Liver (tissue), 8 donors: ENCODE measurements at regions not wholly inside any gene's neighbourhood (a gene's known extent, or its start where the extent isn't known, plus 50 kb on each side); places are given as distances from the start of the nearest gene placed in this dataset.

Source experiments
- DNase-seq: peaks from one replicate; pipeline ENCODE4 v3.0.0-alpha.2; 2017; ENCODE audit warnings: low spot score
- H3K27ac ChIP-seq, 2 donors: one replicate each; pipeline ENCODE4 v1.7.0; 2013; ENCODE audit warnings: inconsistent platforms in 2 of 2, low read length in 2 of 2, control low read depth in 1 of 2, low read depth in 1 of 2, mild to moderate bottlenecking in 1 of 2
- H3K27me3 ChIP-seq, 4 donors: one replicate each; pipeline versions ENCODE4 v1.6.1 to v1.7.0; 2013; ENCODE audit warnings: low read length in 3 of 4, inconsistent platforms in 1 of 4, mild to moderate bottlenecking in 1 of 4, moderate library complexity in 1 of 4; ENCODE audit not compliant: control insufficient read depth in 4 of 4, insufficient read depth in 4 of 4
- H3K36me3 ChIP-seq, 4 donors: one replicate each; pipeline versions ENCODE4 v1.6.1 to v1.7.0; 2013; ENCODE audit warnings: low read length in 3 of 4, mild to moderate bottlenecking in 3 of 4, low read depth in 1 of 4, moderate library complexity in 1 of 4; ENCODE audit not compliant: control insufficient read depth in 4 of 4, insufficient read depth in 3 of 4
- H3K4me1 ChIP-seq, 4 donors: one replicate each; pipeline versions ENCODE4 v1.6.1 to v1.7.0; 2013; ENCODE audit warnings: low read length in 3 of 4, mild to moderate bottlenecking in 3 of 4, moderate library complexity in 1 of 4; ENCODE audit not compliant: control insufficient read depth in 4 of 4, insufficient read depth in 4 of 4
- H3K4me3 ChIP-seq, 3 donors: one replicate each; pipeline versions ENCODE4 v1.6.1 to v1.7.0; 2013; ENCODE audit warnings: low read length in 3 of 3, control low read depth in 1 of 3, low read depth in 1 of 3, mild to moderate bottlenecking in 1 of 3
- H3K9ac ChIP-seq, 2 donors: one replicate each; pipeline ENCODE4 v1.7.0; 2013; ENCODE audit warnings: low read length in 2 of 2, mild to moderate bottlenecking in 2 of 2, moderate library complexity in 2 of 2, control low read depth in 1 of 2, low read depth in 1 of 2
- H3K9me3 ChIP-seq, 4 donors: one replicate each; pipeline versions ENCODE4 v1.6.1 to v1.7.0; 2013; ENCODE audit warnings: low read length in 3 of 4; ENCODE audit not compliant: control insufficient read depth in 4 of 4
- EGR1 ChIP-seq, 2 donors: IDR thresholded peaks; 2 replicates each; pipeline ENCODE4 v1.6.1; 2016 to 2018; ENCODE audit warnings: antibody characterized with exemption in 2 of 2, low read depth in 2 of 2
- FOXA1 ChIP-seq: IDR thresholded peaks from 2 replicates; pipeline ENCODE4 v1.6.1; 2016; ENCODE audit warnings: antibody characterized with exemption
- FOXA2 ChIP-seq: IDR thresholded peaks from 2 replicates; pipeline ENCODE4 v1.6.1; 2016; ENCODE audit warnings: antibody characterized with exemption
- GABPA ChIP-seq, 2 donors: IDR thresholded peaks in 1 of 2; conservative IDR thresholded peaks in 1 of 2; 2 replicates each; pipeline ENCODE4 v1.6.1; 2016; ENCODE audit warnings: antibody characterized with exemption in 2 of 2, mild to moderate bottlenecking in 1 of 2, moderate library complexity in 1 of 2
- HNF4A ChIP-seq, 2 donors: conservative IDR thresholded peaks; 2 replicates each; pipeline ENCODE4 v1.6.1; 2016; ENCODE audit warnings: antibody characterized with exemption in 2 of 2, mild to moderate bottlenecking in 2 of 2
- HNF4G ChIP-seq: IDR thresholded peaks from 2 replicates; pipeline ENCODE4 v1.6.1; 2016; ENCODE audit warnings: antibody characterized with exemption
- JUND ChIP-seq, 2 donors: IDR thresholded peaks; 2 replicates each; pipeline ENCODE4 v1.6.1; 2016; ENCODE audit warnings: antibody characterized with exemption in 2 of 2
- NR2F2 ChIP-seq: IDR thresholded peaks from 2 replicates; pipeline ENCODE4 v1.6.1; 2016; ENCODE audit warnings: antibody characterized with exemption
- RAD21 ChIP-seq, 2 donors: IDR thresholded peaks; 2 replicates each; pipeline ENCODE4 v1.6.1; 2016; ENCODE audit warnings: antibody characterized with exemption in 2 of 2, mild to moderate bottlenecking in 2 of 2
- RXRA ChIP-seq, 2 donors: IDR thresholded peaks; 2 replicates each; pipeline ENCODE4 v1.6.1; 2017 to 2018; ENCODE audit warnings: antibody characterized with exemption in 2 of 2, mild to moderate bottlenecking in 1 of 2
- SP1 ChIP-seq: IDR thresholded peaks from 2 replicates; pipeline ENCODE4 v1.6.1; 2018; ENCODE audit warnings: antibody characterized with exemption, mild to moderate bottlenecking
- TAF1 ChIP-seq: conservative IDR thresholded peaks from 2 replicates; pipeline ENCODE4 v1.6.1; 2016; ENCODE audit warnings: antibody characterized with exemption, mild to moderate bottlenecking
- YY1 ChIP-seq: IDR thresholded peaks from 2 replicates; pipeline ENCODE4 v1.6.1; 2016; ENCODE audit warnings: antibody characterized with exemption, mild to moderate bottlenecking
- WGBS: extraction: QIAGEN DNeasy Blood & Tissue Kit; methylation state at CpG from one replicate; pipeline ENCODE4 v1.1.7; 2013; 5-methylcytosine and 5-hydroxymethylcytosine counted together
- TF ChIP-seq, protein P1 (sequence below): IDR thresholded peaks from 2 replicates; pipeline ENCODE4 v1.6.1; 2016; ENCODE audit warnings: antibody characterized with exemption, mild to moderate bottlenecking
- TF ChIP-seq, protein P2 (sequence below): IDR thresholded peaks from 2 replicates; pipeline ENCODE4 v1.6.1; 2016; ENCODE audit warnings: antibody characterized with exemption
- TF ChIP-seq, protein P3 (sequence below): IDR thresholded peaks from 2 replicates; pipeline ENCODE4 v1.6.1; 2016; ENCODE audit warnings: antibody characterized with exemption
- TF ChIP-seq, protein P4 (sequence below): fragments of 150-350 bp; IDR thresholded peaks from 2 replicates; pipeline ENCODE4 v1.5.1; 2017; ENCODE audit warnings: improper control_type of control experiment, low read depth, low read length; ENCODE audit not compliant: missing input control
- TF ChIP-seq, protein P5 (sequence below): IDR thresholded peaks from 2 replicates; pipeline ENCODE4 v1.6.1; 2016; ENCODE audit warnings: antibody characterized with exemption
- donor health status: healthy.
- donor health status: healthy.
- donor health status: healthy.
- donor health status: healthy.
- donor health status: healthy.

DNA sequence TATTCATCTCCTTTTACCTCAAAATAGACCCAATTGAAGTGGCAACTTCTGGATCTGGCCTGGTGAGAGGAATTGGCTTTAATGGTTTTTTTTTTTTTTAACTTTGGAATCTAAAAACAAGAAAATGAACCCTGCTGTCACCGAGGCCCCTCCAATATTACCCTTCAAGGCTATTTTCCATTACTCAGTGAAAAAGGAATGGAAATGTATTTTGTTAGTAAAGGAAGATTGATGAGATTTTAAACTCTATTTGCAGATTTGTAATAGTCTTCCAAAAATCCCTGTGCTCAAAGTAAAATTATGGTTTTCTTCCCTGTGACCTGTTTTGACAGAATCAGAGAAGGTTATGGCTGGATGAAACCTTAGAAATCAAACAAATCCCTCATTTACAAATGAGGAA lies 102.9 kb downstream of the TMEM170B start:
- 97% methylated on average over 1 of the region's 1 CpG for WGBS
- H3K9me3 ChIP-seq = no peaks in the 10 kb centered on the region
- no peak overlapping the region for H3K27ac ChIP-seq
- no peak for DNase-seq
- H3K36me3 ChIP-seq = no peaks in the 10 kb centered on the region
- peaks cover 0 to 3% (median 0%) of the 10 kb centered on the region in 4 donors for H3K4me1 ChIP-seq
- TF ChIP-seq, protein P1, sequence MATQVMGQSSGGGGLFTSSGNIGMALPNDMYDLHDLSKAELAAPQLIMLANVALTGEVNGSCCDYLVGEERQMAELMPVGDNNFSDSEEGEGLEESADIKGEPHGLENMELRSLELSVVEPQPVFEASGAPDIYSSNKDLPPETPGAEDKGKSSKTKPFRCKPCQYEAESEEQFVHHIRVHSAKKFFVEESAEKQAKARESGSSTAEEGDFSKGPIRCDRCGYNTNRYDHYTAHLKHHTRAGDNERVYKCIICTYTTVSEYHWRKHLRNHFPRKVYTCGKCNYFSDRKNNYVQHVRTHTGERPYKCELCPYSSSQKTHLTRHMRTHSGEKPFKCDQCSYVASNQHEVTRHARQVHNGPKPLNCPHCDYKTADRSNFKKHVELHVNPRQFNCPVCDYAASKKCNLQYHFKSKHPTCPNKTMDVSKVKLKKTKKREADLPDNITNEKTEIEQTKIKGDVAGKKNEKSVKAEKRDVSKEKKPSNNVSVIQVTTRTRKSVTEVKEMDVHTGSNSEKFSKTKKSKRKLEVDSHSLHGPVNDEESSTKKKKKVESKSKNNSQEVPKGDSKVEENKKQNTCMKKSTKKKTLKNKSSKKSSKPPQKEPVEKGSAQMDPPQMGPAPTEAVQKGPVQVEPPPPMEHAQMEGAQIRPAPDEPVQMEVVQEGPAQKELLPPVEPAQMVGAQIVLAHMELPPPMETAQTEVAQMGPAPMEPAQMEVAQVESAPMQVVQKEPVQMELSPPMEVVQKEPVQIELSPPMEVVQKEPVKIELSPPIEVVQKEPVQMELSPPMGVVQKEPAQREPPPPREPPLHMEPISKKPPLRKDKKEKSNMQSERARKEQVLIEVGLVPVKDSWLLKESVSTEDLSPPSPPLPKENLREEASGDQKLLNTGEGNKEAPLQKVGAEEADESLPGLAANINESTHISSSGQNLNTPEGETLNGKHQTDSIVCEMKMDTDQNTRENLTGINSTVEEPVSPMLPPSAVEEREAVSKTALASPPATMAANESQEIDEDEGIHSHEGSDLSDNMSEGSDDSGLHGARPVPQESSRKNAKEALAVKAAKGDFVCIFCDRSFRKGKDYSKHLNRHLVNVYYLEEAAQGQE = no peak
- TF ChIP-seq JUND (IDR thresholded peaks at IDR 0.05) (no peak), RXRA (IDR thresholded peaks at IDR 0.05) (no peak), FOXA2 (no peak), SP1 (no peak), FOXA1 (no peak), EGR1 (IDR thresholded peaks at IDR 0.05; ENCODE audit: low read depth in 2 of 2) (no peak), YY1 (no peak), RAD21 (IDR thresholded peaks at IDR 0.05) (no peak), HNF4A (conservative IDR thresholded peaks at IDR 0.05) (no peak), NR2F2 (no peak), GABPA (IDR thresholded peaks at IDR 0.05 in 1 of 2, conservative IDR thresholded peaks at IDR 0.05 in 1 of 2) (no peak), HNF4G (no peak), TAF1 (no peak)
- TF ChIP-seq, protein P2, sequence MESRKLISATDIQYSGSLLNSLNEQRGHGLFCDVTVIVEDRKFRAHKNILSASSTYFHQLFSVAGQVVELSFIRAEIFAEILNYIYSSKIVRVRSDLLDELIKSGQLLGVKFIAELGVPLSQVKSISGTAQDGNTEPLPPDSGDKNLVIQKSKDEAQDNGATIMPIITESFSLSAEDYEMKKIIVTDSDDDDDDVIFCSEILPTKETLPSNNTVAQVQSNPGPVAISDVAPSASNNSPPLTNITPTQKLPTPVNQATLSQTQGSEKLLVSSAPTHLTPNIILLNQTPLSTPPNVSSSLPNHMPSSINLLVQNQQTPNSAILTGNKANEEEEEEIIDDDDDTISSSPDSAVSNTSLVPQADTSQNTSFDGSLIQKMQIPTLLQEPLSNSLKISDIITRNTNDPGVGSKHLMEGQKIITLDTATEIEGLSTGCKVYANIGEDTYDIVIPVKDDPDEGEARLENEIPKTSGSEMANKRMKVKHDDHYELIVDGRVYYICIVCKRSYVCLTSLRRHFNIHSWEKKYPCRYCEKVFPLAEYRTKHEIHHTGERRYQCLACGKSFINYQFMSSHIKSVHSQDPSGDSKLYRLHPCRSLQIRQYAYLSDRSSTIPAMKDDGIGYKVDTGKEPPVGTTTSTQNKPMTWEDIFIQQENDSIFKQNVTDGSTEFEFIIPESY = no peak
- TF ChIP-seq, protein P3, sequence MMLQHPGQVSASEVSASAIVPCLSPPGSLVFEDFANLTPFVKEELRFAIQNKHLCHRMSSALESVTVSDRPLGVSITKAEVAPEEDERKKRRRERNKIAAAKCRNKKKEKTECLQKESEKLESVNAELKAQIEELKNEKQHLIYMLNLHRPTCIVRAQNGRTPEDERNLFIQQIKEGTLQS = no peak
- TF ChIP-seq, protein P4, sequence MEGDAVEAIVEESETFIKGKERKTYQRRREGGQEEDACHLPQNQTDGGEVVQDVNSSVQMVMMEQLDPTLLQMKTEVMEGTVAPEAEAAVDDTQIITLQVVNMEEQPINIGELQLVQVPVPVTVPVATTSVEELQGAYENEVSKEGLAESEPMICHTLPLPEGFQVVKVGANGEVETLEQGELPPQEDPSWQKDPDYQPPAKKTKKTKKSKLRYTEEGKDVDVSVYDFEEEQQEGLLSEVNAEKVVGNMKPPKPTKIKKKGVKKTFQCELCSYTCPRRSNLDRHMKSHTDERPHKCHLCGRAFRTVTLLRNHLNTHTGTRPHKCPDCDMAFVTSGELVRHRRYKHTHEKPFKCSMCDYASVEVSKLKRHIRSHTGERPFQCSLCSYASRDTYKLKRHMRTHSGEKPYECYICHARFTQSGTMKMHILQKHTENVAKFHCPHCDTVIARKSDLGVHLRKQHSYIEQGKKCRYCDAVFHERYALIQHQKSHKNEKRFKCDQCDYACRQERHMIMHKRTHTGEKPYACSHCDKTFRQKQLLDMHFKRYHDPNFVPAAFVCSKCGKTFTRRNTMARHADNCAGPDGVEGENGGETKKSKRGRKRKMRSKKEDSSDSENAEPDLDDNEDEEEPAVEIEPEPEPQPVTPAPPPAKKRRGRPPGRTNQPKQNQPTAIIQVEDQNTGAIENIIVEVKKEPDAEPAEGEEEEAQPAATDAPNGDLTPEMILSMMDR = no peak
- TF ChIP-seq, protein P5, sequence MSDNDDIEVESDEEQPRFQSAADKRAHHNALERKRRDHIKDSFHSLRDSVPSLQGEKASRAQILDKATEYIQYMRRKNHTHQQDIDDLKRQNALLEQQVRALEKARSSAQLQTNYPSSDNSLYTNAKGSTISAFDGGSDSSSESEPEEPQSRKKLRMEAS = no peak
- no peak overlapping the region for H3K9ac ChIP-seq
- H3K4me3 ChIP-seq = no peak overlapping the region
- no peaks in the 10 kb centered on the region for H3K27me3 ChIP-seq

DNA sequence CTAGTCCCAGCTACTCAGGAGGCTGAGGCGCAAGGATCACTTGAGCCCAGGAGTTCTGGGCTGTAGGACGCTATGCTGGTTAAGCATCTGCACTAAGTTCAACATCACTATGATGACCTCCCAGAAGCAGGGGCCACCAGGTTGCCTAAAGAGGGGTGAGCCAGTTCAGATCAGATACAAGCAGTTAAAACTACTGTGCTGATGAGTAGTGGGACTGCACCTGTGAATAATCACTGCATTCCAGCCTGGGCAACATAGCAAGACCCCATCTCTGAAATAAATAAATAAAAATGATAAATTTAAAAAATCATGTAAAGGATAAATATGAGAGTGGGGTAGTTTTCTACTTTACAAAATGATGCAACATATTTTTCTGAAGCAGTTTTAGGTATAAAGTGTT lies 106.5 kb downstream of the TMEM170B start:
- WGBS = 94% methylated on average over 2 of the region's 2 CpGs
- H3K4me1 ChIP-seq = no peaks in the 10 kb centered on the region
- H3K4me3 ChIP-seq = no peak overlapping the region
- H3K9me3 ChIP-seq = no peaks in the 10 kb centered on the region
- no peaks in the 10 kb centered on the region for H3K27me3 ChIP-seq
- no peak overlapping the region for H3K9ac ChIP-seq
- no peak for DNase-seq
- no peaks in the 10 kb centered on the region for H3K36me3 ChIP-seq
- no peak overlapping the region for H3K27ac ChIP-seq
- TF ChIP-seq RXRA (IDR thresholded peaks at IDR 0.05) (no peak), JUND (IDR thresholded peaks at IDR 0.05) (no peak), GABPA (IDR thresholded peaks at IDR 0.05 in 1 of 2, conservative IDR thresholded peaks at IDR 0.05 in 1 of 2) (no peak), EGR1 (IDR thresholded peaks at IDR 0.05; ENCODE audit: low read depth in 2 of 2) (no peak), FOXA1 (no peak), TAF1 (no peak), NR2F2 (no peak), RAD21 (IDR thresholded peaks at IDR 0.05) (no peak), SP1 (no peak)
- TF ChIP-seq, protein P3 = no peak
- TF ChIP-seq, protein P2 = no peak
- TF ChIP-seq, protein P1 = no peak
